Stimulated activated CD8-positive, alpha-beta memory T cell treated with anti-CD3 and anti-CD28 coated beads, Interleukin-15, amount 100 ng/mL, for 1 hour (primary cell): ENCODE measurements at regions not wholly inside any gene's neighbourhood (a gene's known extent, or its start where the extent isn't known, plus 50 kb on each side); places are given as distances from the start of the nearest gene placed in this dataset.

ENCODE experiments used
- DNase-seq: peaks from one replicate; pipeline ENCODE4 v3.0.0-alpha.2; 2020; ENCODE audit warnings: low read depth

- no peak for DNase-seq
Measured at GRCh38 chr11:19595840-19596751, 116.5 kb upstream of the NAV2 start.

- no peak for DNase-seq
Measured at GRCh38 chr11:19595499-19595839, 117.2 kb upstream of the NAV2 start.

- no peak for DNase-seq
Measured at GRCh38 chr11:19594326-19594725, 118.3 kb upstream of the NAV2 start.

- no peak for DNase-seq
Measured at GRCh38 chr11:19592842-19593241, 119.8 kb upstream of the NAV2 start.

- DNase-seq, result no peak
Measured at GRCh38 chr11:19589567-19590260, 122.9 kb upstream of the NAV2 start.

GRCh38 chr11:19587979-19588378 lies 124.7 kb upstream of the NAV2 start:
- no peak for DNase-seq

GRCh38 chr11:19580646-19581045 lies 132.0 kb upstream of the NAV2 start:
- no peak for DNase-seq

- no peak for DNase-seq
Measured at GRCh38 chr11:19579957-19580356, 132.7 kb upstream of the NAV2 start.

GRCh38 chr11:19578871-19579270 lies 133.8 kb upstream of the NAV2 start:
- DNase-seq, result no peak

GRCh38 chr11:19577976-19578619 lies 134.5 kb upstream of the NAV2 start:
- no peak for DNase-seq

GRCh38 chr11:19577391-19577975 lies 135.2 kb upstream of the NAV2 start:
- DNase-seq, result no peak

GRCh38 chr11:19576903-19577302 lies 135.7 kb upstream of the NAV2 start:
- DNase-seq, result no peak

- DNase-seq, result no peak
Measured at GRCh38 chr11:19576054-19576453, 136.6 kb upstream of the NAV2 start.

- no peak for DNase-seq
Measured at GRCh38 chr11:19574916-19575315, 137.7 kb upstream of the NAV2 start.

GRCh38 chr11:19573666-19574065 lies 139.0 kb upstream of the NAV2 start:
- DNase-seq, result no peak

- no peak for DNase-seq
Measured at GRCh38 chr11:19571906-19572305, 140.7 kb upstream of the NAV2 start.

- DNase-seq, result no peak
Measured at GRCh38 chr11:19570889-19571288, 141.7 kb upstream of the NAV2 start.

- no peak for DNase-seq
Measured at GRCh38 chr11:19567996-19568395, 144.6 kb upstream of the NAV2 start.

- no peak for DNase-seq
Measured at GRCh38 chr11:19566583-19567379, 145.9 kb upstream of the NAV2 start.

- no peak for DNase-seq
Measured at GRCh38 chr11:19565639-19566038, 147.0 kb upstream of the NAV2 start.

- no peak for DNase-seq
Measured at GRCh38 chr11:19562156-19562555, 150.5 kb upstream of the NAV2 start.

GRCh38 chr11:19561011-19561410 lies 151.6 kb upstream of the NAV2 start:
- no peak for DNase-seq
